OCI-LY1 (cell line): ENCODE measurements at regions not wholly inside any gene's neighbourhood (a gene's known extent, or its start where the extent isn't known, plus 50 kb on each side); places are given as distances from the start of the nearest gene placed in this dataset.

Experiments
- H2AFZ ChIP-seq: fragments of 200-600 bp; sonication (generic), shearing (Covaris generic); 2 replicates; pipeline ENCODE4 v1.6.0; 2014; ENCODE audit warnings: antibody characterized with exemption, mild to moderate bottlenecking, low read length
- H3F3A ChIP-seq: fragments of 200-600 bp; sonication (generic), shearing (Covaris generic); 2 replicates; pipeline ENCODE4 v1.6.0; 2014; ENCODE audit warnings: mild to moderate bottlenecking, antibody characterized with exemption, low read length, moderate library complexity; ENCODE audit not compliant: insufficient read depth
- H3K27ac ChIP-seq: fragments of 200-600 bp; sonication (generic); 2 replicates; pipeline ENCODE4 v1.5.1; 2014; ENCODE audit warnings: low read length, mixed run types, mild to moderate bottlenecking, low read depth; ENCODE audit not compliant: poor library complexity, severe bottlenecking
- H3K27me3 ChIP-seq: fragments of 200-600 bp; sonication (generic); 2 replicates; pipeline ENCODE4 v1.6.0; 2014; ENCODE audit warnings: antibody characterized with exemption, mild to moderate bottlenecking, low read length, moderate library complexity; ENCODE audit not compliant: insufficient read depth
- H3K36me3 ChIP-seq: fragments of 200-600 bp; sonication (generic); 2 replicates; pipeline ENCODE4 v1.6.1; 2014; ENCODE audit warnings: mild to moderate bottlenecking, antibody characterized with exemption, low read length, moderate library complexity, mixed read lengths; ENCODE audit not compliant: insufficient read depth
- H3K4me1 ChIP-seq: fragments of 200-600 bp; sonication (generic); 2 replicates; pipeline ENCODE4 v1.5.1; 2014; ENCODE audit warnings: mild to moderate bottlenecking, low read length, moderate library complexity; ENCODE audit not compliant: insufficient read depth, severe bottlenecking
- H3K4me2 ChIP-seq: fragments of 200-600 bp; sonication (generic), shearing (Covaris generic); 2 replicates; pipeline ENCODE4 v1.6.1; 2014; ENCODE audit warnings: low read length
- H3K4me3 ChIP-seq: fragments of 200-600 bp; sonication (generic); 2 replicates; pipeline ENCODE4 v1.5.1; 2014; ENCODE audit warnings: low read length, low read depth, mild to moderate bottlenecking, mixed read lengths; ENCODE audit not compliant: poor library complexity, severe bottlenecking
- H3K79me2 ChIP-seq: fragments of 200-600 bp; shearing (Covaris generic); 2 replicates; pipeline ENCODE4 v1.6.1; 2016; ENCODE audit warnings: mixed run types, low read length, mixed read lengths; ENCODE audit not compliant: insufficient read depth
- H3K9ac ChIP-seq: fragments of 200-600 bp; sonication (generic), shearing (Covaris generic); 2 replicates; pipeline ENCODE4 v1.6.1; 2014; ENCODE audit warnings: mild to moderate bottlenecking, low read length, mixed read lengths
- H3K9me2 ChIP-seq: fragments of 200-600 bp; sonication (generic), shearing (Covaris generic); 2 replicates; pipeline ENCODE4 v1.6.1; 2014; ENCODE audit warnings: low read depth, mild to moderate bottlenecking, low read length, mixed read lengths
- H3K9me3 ChIP-seq: fragments of 200-600 bp; shearing (Covaris generic); 2 replicates; pipeline ENCODE4 v1.6.1; 2014; ENCODE audit warnings: low read length, mixed read lengths
- H4K20me1 ChIP-seq: fragments of 200-600 bp; sonication (generic), shearing (Covaris generic); 2 replicates; pipeline ENCODE4 v1.6.0; 2016; ENCODE audit warnings: mild to moderate bottlenecking, low read length; ENCODE audit not compliant: insufficient read depth
- CTCF ChIP-seq: fragments of 200-600 bp; sonication (generic), shearing (Covaris generic); IDR thresholded peaks from 2 replicates; pipeline ENCODE4 v1.5.1; 2017; ENCODE audit warnings: mild to moderate bottlenecking, antibody characterized with exemption, low read length, moderate library complexity, mixed read lengths
- EZH2 ChIP-seq: fragments of 200-600 bp; sonication (generic), shearing (Covaris generic); IDR thresholded peaks from 2 replicates; pipeline ENCODE4 v1.8.0; 2017; ENCODE audit warnings: borderline replicate concordance, mixed run types, mild to moderate bottlenecking, antibody characterized with exemption, low read length, moderate library complexity, mixed read lengths

- Histone ChIP-seq H3K9me2 (no peaks in the 10 kb centered on the region), H3K4me3 (no peak overlapping the region), H3K79me2 (no peaks in the 10 kb centered on the region), H3F3A (no peaks in the 10 kb centered on the region), H3K9me3 (no peaks in the 10 kb centered on the region), H4K20me1 (no peaks in the 10 kb centered on the region), H2AFZ (no peak overlapping the region), H3K9ac (no peak overlapping the region), H3K4me2 (no peak overlapping the region), H3K4me1 (no peaks in the 10 kb centered on the region), H3K36me3 (no peaks in the 10 kb centered on the region), H3K27ac (no peak overlapping the region), H3K27me3 (no peaks in the 10 kb centered on the region)
- no peak for TF ChIP-seq EZH2
- TF ChIP-seq CTCF: no peak
Observed at GRCh38 chr5:74232276-74232675, 408.3 kb downstream of the ENC1 start.

GRCh38 chr5:74231697-74232096, 408.8 kb downstream of the ENC1 start:
- Histone ChIP-seq H3K27ac (no peak overlapping the region), H3K79me2 (no peaks in the 10 kb centered on the region), H3K9me2 (no peaks in the 10 kb centered on the region), H3K4me3 (no peak overlapping the region), H3K9ac (no peak overlapping the region), H3K9me3 (no peaks in the 10 kb centered on the region), H3K36me3 (no peaks in the 10 kb centered on the region), H3K4me1 (no peaks in the 10 kb centered on the region), H3F3A (no peaks in the 10 kb centered on the region), H2AFZ (no peak overlapping the region), H3K27me3 (no peaks in the 10 kb centered on the region), H4K20me1 (no peaks in the 10 kb centered on the region), H3K4me2 (no peak overlapping the region)
- TF ChIP-seq CTCF: no peak
- TF ChIP-seq EZH2: no peak

GRCh38 chr5:74226716-74227485, 413.6 kb downstream of the ENC1 start:
- Histone ChIP-seq H3K79me2 (no peaks in the 10 kb centered on the region), H3K4me2 (no peak overlapping the region), H3F3A (no peaks in the 10 kb centered on the region), H3K4me3 (no peak overlapping the region), H2AFZ (no peak overlapping the region), H3K27me3 (no peaks in the 10 kb centered on the region), H4K20me1 (no peaks in the 10 kb centered on the region), H3K9me2 (no peaks in the 10 kb centered on the region), H3K9ac (no peak overlapping the region), H3K4me1 (no peaks in the 10 kb centered on the region), H3K9me3 (no peaks in the 10 kb centered on the region), H3K27ac (no peak overlapping the region), H3K36me3 (no peaks in the 10 kb centered on the region)
- no peak for TF ChIP-seq EZH2
- no peak for TF ChIP-seq CTCF
